ENCODE measurements at regions not wholly inside any gene's neighbourhood (a gene's known extent, or its start where the extent isn't known, plus 50 kb on each side); places are given as distances from the start of the nearest gene placed in this dataset.

DNA sequence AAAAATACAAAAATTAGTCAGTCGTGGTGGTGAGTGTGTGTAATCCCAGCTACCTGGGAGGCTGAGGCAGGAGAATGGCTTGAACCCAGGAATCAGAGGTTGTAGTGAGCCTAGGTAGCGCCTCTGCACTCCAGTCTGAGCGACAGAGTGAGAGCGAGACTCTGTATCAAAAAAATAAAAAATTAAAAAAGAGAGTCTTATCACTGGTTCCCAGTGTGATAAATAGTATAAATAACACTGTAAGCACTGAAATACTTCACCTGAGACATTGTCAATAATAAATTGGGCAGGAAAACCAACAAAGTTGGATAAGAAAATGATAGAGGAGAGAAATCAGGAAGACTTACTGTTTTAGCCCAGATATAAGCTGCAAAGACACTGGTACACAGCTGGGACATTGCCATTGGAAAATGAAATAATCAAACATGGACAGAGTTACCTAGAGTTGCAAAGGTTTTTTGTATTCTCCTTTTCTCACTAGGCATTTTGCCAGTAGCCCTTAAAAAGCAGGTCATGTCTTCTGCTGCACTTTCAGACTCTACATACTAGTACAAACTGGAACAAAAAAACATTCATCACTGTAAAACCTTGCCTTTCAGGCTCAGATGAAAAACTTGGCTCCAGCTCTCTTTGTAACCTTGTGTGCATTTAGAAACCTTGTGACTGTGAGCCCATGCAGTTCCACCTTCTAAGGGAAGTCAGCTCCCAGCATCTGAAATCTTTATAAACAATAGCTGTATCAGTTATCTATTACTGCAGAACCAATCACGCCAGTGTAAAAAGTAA, 55.0 kb upstream of the PPP1R2C start:
- TF ChIP-seq BHLHE40 (IDR thresholded peaks at IDR 0.05; ENCODE audit: borderline replicate concordance) (no peak), SP1 (IDR thresholded peaks at IDR 0.05) (no peak), FOXA1 (IDR thresholded peaks at IDR 0.05) (no peak), SUZ12 (IDR thresholded peaks at IDR 0.05) (no peak), ELF4 (IDR thresholded peaks at IDR 0.05) (no peak), FOXM1 (IDR thresholded peaks at IDR 0.05; ENCODE audit: borderline replicate concordance) (no peak), LEF1 (IDR thresholded peaks at IDR 0.05; ENCODE audit: borderline replicate concordance) (no peak)
- TF ChIP-seq, protein P1, sequence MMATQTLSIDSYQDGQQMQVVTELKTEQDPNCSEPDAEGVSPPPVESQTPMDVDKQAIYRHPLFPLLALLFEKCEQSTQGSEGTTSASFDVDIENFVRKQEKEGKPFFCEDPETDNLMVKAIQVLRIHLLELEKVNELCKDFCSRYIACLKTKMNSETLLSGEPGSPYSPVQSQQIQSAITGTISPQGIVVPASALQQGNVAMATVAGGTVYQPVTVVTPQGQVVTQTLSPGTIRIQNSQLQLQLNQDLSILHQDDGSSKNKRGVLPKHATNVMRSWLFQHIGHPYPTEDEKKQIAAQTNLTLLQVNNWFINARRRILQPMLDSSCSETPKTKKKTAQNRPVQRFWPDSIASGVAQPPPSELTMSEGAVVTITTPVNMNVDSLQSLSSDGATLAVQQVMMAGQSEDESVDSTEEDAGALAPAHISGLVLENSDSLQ (IDR thresholded peaks at IDR 0.05), result no peak

All from HEK293T (cell line).